ENCODE measurements at regions not wholly inside any gene's neighbourhood (a gene's known extent, or its start where the extent isn't known, plus 50 kb on each side); places are given as distances from the start of the nearest gene placed in this dataset.

DNA sequence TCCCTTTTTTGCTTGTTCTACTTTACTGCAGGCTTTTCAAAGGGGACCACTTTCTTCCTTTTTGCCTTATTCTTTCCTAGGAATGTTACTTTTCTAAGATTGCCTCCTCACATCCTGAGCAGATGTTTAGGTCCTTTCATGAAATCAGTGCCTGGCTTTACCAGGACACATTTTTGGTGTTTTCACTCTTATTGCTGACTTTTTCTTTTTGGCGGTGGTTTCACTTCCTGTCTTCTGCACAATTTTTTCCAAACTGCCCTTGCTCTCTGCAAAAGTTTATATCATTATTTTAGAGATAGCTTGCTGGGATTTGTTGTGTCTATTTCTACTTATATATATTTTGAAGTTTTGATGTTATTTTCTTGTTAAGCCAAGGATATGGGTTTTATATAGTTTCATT is 332.2 kb upstream of the MTPN start:
- no peak for TF ChIP-seq EZH2 (IDR thresholded peaks at IDR 0.05; ENCODE audit: insufficient read depth, poor library complexity, severe bottlenecking)
- no peak for TF ChIP-seq EZH2phosphoT487 (IDR thresholded peaks at IDR 0.05; ENCODE audit: insufficient read depth, low read depth)

Data from GM23248 (cell line).